Breast epithelium (tissue), 3 donors: ENCODE measurements at regions not wholly inside any gene's neighbourhood (a gene's known extent, or its start where the extent isn't known, plus 50 kb on each side); places are given as distances from the start of the nearest gene placed in this dataset.

Experiments used
- CTCF ChIP-seq, 3 donors: fragments of 450-650 bp; IDR thresholded peaks; one replicate each; pipeline ENCODE4 v1.5.1; 2016 to 2017; ENCODE audit warnings: antibody characterized with exemption in 3 of 3, mild to moderate bottlenecking in 3 of 3, moderate library complexity in 3 of 3
- POLR2A ChIP-seq: fragments of 450-650 bp; IDR thresholded peaks from one replicate; pipeline ENCODE4 v1.6.1; 2016; ENCODE audit warnings: antibody characterized with exemption, mild to moderate bottlenecking, moderate library complexity
- POLR2AphosphoS5 ChIP-seq, 3 donors: sonication (generic); formaldehyde crosslinking; IDR thresholded peaks; one replicate each; pipeline ENCODE4 v1.6.1; 2017; ENCODE audit warnings: antibody characterized with exemption in 3 of 3

- TF ChIP-seq CTCF (IDR thresholded peaks at IDR 0.05) (no peak), POLR2AphosphoS5 (IDR thresholded peaks at IDR 0.05) (no peak), POLR2A (no peak)
Observed at GRCh38 chr5:67694810-67695191, 498.2 kb upstream of the CD180 start.
